GM19395 (cell line): ENCODE measurements at regions not wholly inside any gene's neighbourhood (a gene's known extent, or its start where the extent isn't known, plus 50 kb on each side); places are given as distances from the start of the nearest gene placed in this dataset.
"Not testable (repeated sequence)": the region's sequence is repeated elsewhere in the genome, so short reads cannot be mapped to it uniquely, and the experiment has no call there.

Experiments used
- ATAC-seq: cut with Tn5 transposase; IDR thresholded peaks from one replicate; pipeline ENCODE4 v1.9.1; 2021; ENCODE audit warnings: mild to moderate bottlenecking, moderate library complexity; ENCODE audit not compliant: unreplicated experiment

- ATAC-seq, result not testable (repeated sequence)
These were observed 65.3 kb upstream of the FAM20A start for GRCh38 chr17:68666438-68666837.

DNA sequence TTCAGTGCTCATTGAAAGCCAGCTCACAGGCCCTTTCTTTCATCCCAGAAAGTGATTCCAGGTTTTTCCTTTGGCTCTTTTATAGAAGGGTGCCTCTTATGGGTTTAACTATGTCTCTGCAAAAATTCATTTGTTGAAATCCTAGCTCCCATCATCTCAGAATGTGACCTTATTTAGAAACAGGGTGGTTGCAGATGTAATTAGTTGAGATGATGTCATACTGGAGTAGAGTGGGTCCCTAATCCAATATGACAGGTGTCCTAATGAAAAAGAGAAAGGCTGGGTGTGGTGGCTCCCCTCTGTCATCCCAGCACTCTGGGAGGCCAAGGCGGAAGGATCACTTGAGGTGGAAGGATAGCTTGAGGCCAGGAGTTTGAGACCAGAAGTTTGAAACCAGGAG is 64.2 kb upstream of the FAM20A start:
- ATAC-seq, result no peak

GRCh38 chr17:68662479-68662878 is 61.3 kb upstream of the FAM20A start:
- ATAC-seq, result no peak

DNA sequence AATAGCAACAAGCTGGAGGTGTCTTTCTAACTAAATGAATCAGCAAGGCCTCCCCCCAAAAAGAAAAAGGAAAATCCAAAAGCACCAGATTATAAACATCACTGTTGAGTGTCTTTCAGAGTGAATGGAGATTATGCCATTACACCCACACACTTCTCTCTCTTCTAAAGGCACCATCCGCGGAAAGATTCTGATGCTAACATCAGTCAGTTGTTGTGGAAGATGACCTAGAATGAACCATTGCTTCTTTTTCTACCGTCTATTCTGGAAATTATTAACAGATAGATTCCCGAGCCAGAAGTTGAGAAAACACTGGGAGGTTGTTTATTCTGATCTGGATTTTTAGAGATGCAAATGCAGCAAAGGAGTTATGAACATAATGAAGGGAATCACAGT is 60.9 kb upstream of the FAM20A start:
- ATAC-seq, result no peak

- ATAC-seq, result no peak
These were observed 60.3 kb upstream of the FAM20A start for GRCh38 chr17:68661265-68662036.

GRCh38 chr17:68660302-68660701 is 59.1 kb upstream of the FAM20A start:
- ATAC-seq, result no peak

GRCh38 chr17:68658999-68659780 is 58.0 kb upstream of the FAM20A start:
- ATAC-seq, result no peak

DNA sequence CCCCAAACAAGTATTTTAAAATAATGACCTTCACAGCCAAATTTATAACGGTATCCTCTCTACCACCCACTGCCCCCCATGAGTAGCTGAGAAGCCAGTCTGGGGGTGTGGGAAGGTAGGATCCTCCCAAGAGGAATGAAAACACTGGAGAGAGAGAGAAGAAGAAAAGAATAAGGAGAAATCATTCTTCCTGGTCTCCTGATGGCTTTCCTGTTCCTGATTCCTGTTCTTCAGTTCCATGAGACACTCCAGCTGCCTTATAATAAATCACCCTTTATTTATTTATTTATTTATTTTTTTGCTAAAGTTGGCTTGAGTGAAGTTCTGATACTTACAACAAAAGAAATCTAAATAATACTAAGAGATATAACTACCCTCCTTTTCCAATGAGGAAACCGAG is 56.4 kb upstream of the FAM20A start:
- ATAC-seq, result no peak

- ATAC-seq, result no peak
These were observed 56.0 kb upstream of the FAM20A start for GRCh38 chr17:68657166-68657565.

GRCh38 chr17:68656666-68657065 is 55.5 kb upstream of the FAM20A start:
- no peak for ATAC-seq
